Heart left ventricle (tissue), 13 donors: ENCODE measurements at regions not wholly inside any gene's neighbourhood (a gene's known extent, or its start where the extent isn't known, plus 50 kb on each side); places are given as distances from the start of the nearest gene placed in this dataset.

Experiments
- POLR2A ChIP-seq, 2 donors: fragments of 450-650 bp; IDR thresholded peaks; one replicate each; pipeline ENCODE4 v1.6.1; 2017; ENCODE audit warnings: antibody characterized with exemption in 2 of 2, mild to moderate bottlenecking in 2 of 2, moderate library complexity in 2 of 2
- TF ChIP-seq, protein P1 (sequence below), 12 donors: fragments of 200-600 bp; sonication (generic) in 4 of 12; IDR thresholded peaks; one replicate each; pipeline versions ENCODE4 v1.5.0 to v1.8.0; 2018 to 2022; ENCODE audit warnings: antibody characterized with exemption in 12 of 12, mild to moderate bottlenecking in 5 of 12
- donor health status: ischemic (EF 13 %, LVEDD 7.1; RV severe dilation, severe dysfunction).
- donor health status: DM: no; HTN: yes; CAD: no.
- donor health status: DM: no; HTN: no; CAD: no.
- donor health status: ischemic (EF 25% LVEDD 6.9; RV normal size, moderate dysfunction).
- donor health status: ischemic (EF 25% LVEDD 5.7; RV mildly dilated, moderate dysfunction).
- donor health status: ischemic (EF 35%, LVEDD 5.7; RV mildly dilated, moderate dysfunction).
- donor health status: nonischemic (EF 11% LVEDD 7.7; RV severe dilation, severe dysfunction).
- donor health status: DM: yes; HTN: yes; CAD: no.
- donor health status: PGD.
- donor health status: ischemic (EF 29% LVEDD 5.4; RV normal size, mild dysfunction).
- donor health status: nonischemic (EF 23%, LVEDD 6.1; RV moderate dilation, normal function).

DNA sequence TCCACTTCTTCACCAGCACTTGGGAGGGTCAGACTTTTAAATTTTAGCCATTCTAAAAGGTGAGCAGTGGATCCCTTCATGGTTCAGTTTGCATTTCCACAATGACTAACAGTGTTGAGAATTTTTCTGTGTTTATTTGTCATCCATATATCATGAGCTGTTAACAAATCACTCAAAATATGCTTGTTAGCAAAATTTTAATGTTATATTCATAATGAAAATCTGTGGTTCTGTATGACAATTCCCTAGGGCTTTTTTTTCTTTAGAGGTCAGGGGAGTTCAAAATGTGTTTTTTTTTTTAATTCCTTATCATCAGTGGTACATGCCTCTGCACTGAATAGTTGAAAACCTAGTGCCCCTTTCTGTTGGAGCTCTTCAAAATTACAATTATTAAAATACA lies 682.2 kb upstream of the ADGRL2 start:
- TF ChIP-seq, protein P1, sequence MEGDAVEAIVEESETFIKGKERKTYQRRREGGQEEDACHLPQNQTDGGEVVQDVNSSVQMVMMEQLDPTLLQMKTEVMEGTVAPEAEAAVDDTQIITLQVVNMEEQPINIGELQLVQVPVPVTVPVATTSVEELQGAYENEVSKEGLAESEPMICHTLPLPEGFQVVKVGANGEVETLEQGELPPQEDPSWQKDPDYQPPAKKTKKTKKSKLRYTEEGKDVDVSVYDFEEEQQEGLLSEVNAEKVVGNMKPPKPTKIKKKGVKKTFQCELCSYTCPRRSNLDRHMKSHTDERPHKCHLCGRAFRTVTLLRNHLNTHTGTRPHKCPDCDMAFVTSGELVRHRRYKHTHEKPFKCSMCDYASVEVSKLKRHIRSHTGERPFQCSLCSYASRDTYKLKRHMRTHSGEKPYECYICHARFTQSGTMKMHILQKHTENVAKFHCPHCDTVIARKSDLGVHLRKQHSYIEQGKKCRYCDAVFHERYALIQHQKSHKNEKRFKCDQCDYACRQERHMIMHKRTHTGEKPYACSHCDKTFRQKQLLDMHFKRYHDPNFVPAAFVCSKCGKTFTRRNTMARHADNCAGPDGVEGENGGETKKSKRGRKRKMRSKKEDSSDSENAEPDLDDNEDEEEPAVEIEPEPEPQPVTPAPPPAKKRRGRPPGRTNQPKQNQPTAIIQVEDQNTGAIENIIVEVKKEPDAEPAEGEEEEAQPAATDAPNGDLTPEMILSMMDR (IDR thresholded peaks at IDR 0.05), result no peak
- no peak for TF ChIP-seq POLR2A (IDR thresholded peaks at IDR 0.05)
